ENCODE measurements at regions not wholly inside any gene's neighbourhood (a gene's known extent, or its start where the extent isn't known, plus 50 kb on each side); places are given as distances from the start of the nearest gene placed in this dataset.

GRCh38 chr9:16335788-16336580, 534.5 kb downstream of the BNC2 start (continued):
- peak; percentile 46 to 80 for TF ChIP-seq RAD21 (conservative IDR thresholded peaks at IDR 0.05 in 1 of 2, IDR thresholded peaks at IDR 0.05 in 1 of 2)
- TF ChIP-seq CHD4 (IDR thresholded peaks at IDR 0.05; ENCODE audit: borderline replicate concordance) = no peak
- no peak for TF ChIP-seq RNF2 (IDR thresholded peaks at IDR 0.05; ENCODE audit: borderline replicate concordance, low read depth)
- TF ChIP-seq SREBF2 (IDR thresholded peaks at IDR 0.05) = no peak
- TF ChIP-seq CBX8 (IDR thresholded peaks at IDR 0.05) = no peak
- peak; percentile 63 for TF ChIP-seq HES2 (IDR thresholded peaks at IDR 0.05)
- TF ChIP-seq POLR2A (IDR thresholded peaks at IDR 0.05; ENCODE audit: low read length) = no peak
- peak; percentile 96 to 97 for TF ChIP-seq EP300 (IDR thresholded peaks at IDR 0.05)
- TF ChIP-seq GATA3 (IDR thresholded peaks at IDR 0.05; ENCODE audit: borderline replicate concordance) = peak; percentile 94
- TF ChIP-seq HOXB5 (CRISPR knock-in tag; IDR thresholded peaks at IDR 0.05) = peak; percentile 22; the same call in 1 of the 2 replicates
- no peak for TF ChIP-seq ZSCAN20 (CRISPR knock-in tag; IDR thresholded peaks at IDR 0.05)
- TF ChIP-seq NFE2L2 (conservative IDR thresholded peaks at IDR 0.05; ENCODE audit: low read length) = peak; percentile 69
- peak; percentile 49 for TF ChIP-seq USF2 (IDR thresholded peaks at IDR 0.05)
- TF ChIP-seq, protein P1, sequence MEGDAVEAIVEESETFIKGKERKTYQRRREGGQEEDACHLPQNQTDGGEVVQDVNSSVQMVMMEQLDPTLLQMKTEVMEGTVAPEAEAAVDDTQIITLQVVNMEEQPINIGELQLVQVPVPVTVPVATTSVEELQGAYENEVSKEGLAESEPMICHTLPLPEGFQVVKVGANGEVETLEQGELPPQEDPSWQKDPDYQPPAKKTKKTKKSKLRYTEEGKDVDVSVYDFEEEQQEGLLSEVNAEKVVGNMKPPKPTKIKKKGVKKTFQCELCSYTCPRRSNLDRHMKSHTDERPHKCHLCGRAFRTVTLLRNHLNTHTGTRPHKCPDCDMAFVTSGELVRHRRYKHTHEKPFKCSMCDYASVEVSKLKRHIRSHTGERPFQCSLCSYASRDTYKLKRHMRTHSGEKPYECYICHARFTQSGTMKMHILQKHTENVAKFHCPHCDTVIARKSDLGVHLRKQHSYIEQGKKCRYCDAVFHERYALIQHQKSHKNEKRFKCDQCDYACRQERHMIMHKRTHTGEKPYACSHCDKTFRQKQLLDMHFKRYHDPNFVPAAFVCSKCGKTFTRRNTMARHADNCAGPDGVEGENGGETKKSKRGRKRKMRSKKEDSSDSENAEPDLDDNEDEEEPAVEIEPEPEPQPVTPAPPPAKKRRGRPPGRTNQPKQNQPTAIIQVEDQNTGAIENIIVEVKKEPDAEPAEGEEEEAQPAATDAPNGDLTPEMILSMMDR (IDR thresholded peaks at IDR 0.05) = no peak
- TF ChIP-seq SMC3 (IDR thresholded peaks at IDR 0.05) = peak; percentile 71; the same call in 2 of the 3 replicates
- TF ChIP-seq ZFP36 (IDR thresholded peaks at IDR 0.05; ENCODE audit: borderline replicate concordance, partially characterized antibody) = no peak
- no peak for TF ChIP-seq REST (IDR thresholded peaks at IDR 0.05)
- no peak for TF ChIP-seq EHMT2 (IDR thresholded peaks at IDR 0.05; ENCODE audit: low read depth)
- TF ChIP-seq MAFK (IDR thresholded peaks at IDR 0.05; ENCODE audit: partially characterized antibody) = peak; percentile 92
- no peak for TF ChIP-seq PHF8 (IDR thresholded peaks at IDR 0.05; ENCODE audit: borderline replicate concordance, low read depth)
- peak; percentile 95 for TF ChIP-seq JUNB (IDR thresholded peaks at IDR 0.05)
- no peak for TF ChIP-seq BHLHE40 (IDR thresholded peaks at IDR 0.05; ENCODE audit: low read depth, low read length)

GRCh38 chr9:16336833-16337232, 533.6 kb downstream of the BNC2 start:
- POLR2A ChIA-PET = interaction anchor here (0.8 to 2.9 kb wide), 5 partner anchors 8 to 135 kb away, joined by 4 to 11 read pairs (median 4); no protein-coding TSS in a partner anchor
- no peak for FAIRE-seq
- ATAC-seq = no peak; a peak in 1 of 6 replicates
- 90% methylated on average over 2 of the region's 2 CpGs for WGBS (ENCODE audit: missing lambda C conversion rate)
- CTCF ChIA-PET = interaction anchor here (1.3 to 1.6 kb wide), 4 partner anchors 71 to 172 kb away, joined by 3 to 4 read pairs (median 3); no protein-coding TSS in a partner anchor
- Histone ChIP-seq H3K9me3 (peaks cover 7% of the 10 kb centered on the region; the same call in 1 of the 3 replicates), H3K4me3 (no peak overlapping the region), H3K27ac (peak overlapping the region; percentile 96), H3K4me2 (peak overlapping the region; percentile 70), H3K4me1 (peaks cover 46% of the 10 kb centered on the region)
- no peak for DNase-seq (ENCODE audit: low read depth in 1 of 2, low spot score in 1 of 2)
- no peak for TF ChIP-seq PBX3 (IDR thresholded peaks at IDR 0.05)
- no peak for TF ChIP-seq NPAS2 (CRISPR knock-in tag; IDR thresholded peaks at IDR 0.05; ENCODE audit: borderline replicate concordance)
- TF ChIP-seq NFE2L2 (conservative IDR thresholded peaks at IDR 0.05; ENCODE audit: low read length) = no peak
- 0 out of 2 replicates have a peak, but pooled peaks have one; percentile 57 for TF ChIP-seq FOSB (CRISPR knock-in tag; IDR thresholded peaks at IDR 0.05)
- peak; percentile 48; the same call in 1 of the 2 replicates for TF ChIP-seq TFCP2L1 (CRISPR knock-in tag; IDR thresholded peaks at IDR 0.05)
- peak; percentile 60; the same call in 1 of the 2 replicates for TF ChIP-seq HOXA7 (CRISPR knock-in tag; IDR thresholded peaks at IDR 0.05)
- TF ChIP-seq ATOH8 (CRISPR knock-in tag; IDR thresholded peaks at IDR 0.05; ENCODE audit: low read depth) = peak; percentile 9; the same call in 1 of the 2 replicates
- peak; percentile 76 for TF ChIP-seq HOXB5 (CRISPR knock-in tag; IDR thresholded peaks at IDR 0.05)
